PC-9 (cell line): ENCODE measurements at regions not wholly inside any gene's neighbourhood (a gene's known extent, or its start where the extent isn't known, plus 50 kb on each side); places are given as distances from the start of the nearest gene placed in this dataset.

Source experiments
- BruUV-seq: library from RNA; stranded (reverse); fragments of 400-500 nt; replicated peaks from 2 replicates; lab custom pipeline; 2021; lab: Mats Ljungman, UMichigan
- CTCF ChIA-PET: fragments of 300-600 bp; sonication (Branson Sonifier 250); formaldehyde crosslinking; loops from one replicate; lab custom pipeline; 2022; ENCODE audit warnings: antibody characterized with exemption; lab: Charles Lee
- POLR2A ChIA-PET: fragments of 300-600 bp; sonication (Branson Sonifier 250); formaldehyde crosslinking; loops from one replicate; lab custom pipeline; 2022; ENCODE audit warnings: antibody characterized with exemption; ENCODE audit not compliant: unreplicated experiment; lab: Charles Lee
- DNase-seq, 2 experiments: peaks; one replicate each; pipeline versions ENCODE4 v3.0.0 to v3.0.0-alpha.2; 2015 to 2022; ENCODE audit warnings: mixed read lengths in 1 of 2
- H2AFZ ChIP-seq: fragments of 200-600 bp; sonication (generic); 2 replicates; pipeline ENCODE4 v1.8.1; 2017; ENCODE audit warnings: antibody characterized with exemption
- H3F3A ChIP-seq: fragments of 200-600 bp; sonication (generic); 2 replicates; pipeline ENCODE4 v1.8.1; 2017; ENCODE audit warnings: antibody characterized with exemption, mild to moderate bottlenecking, low read depth; ENCODE audit not compliant: insufficient read depth
- H3K27ac ChIP-seq: fragments of 200-600 bp; sonication (generic); 2 replicates; pipeline ENCODE4 v1.6.1; 2016; ENCODE audit warnings: mixed run types
- H3K27me3 ChIP-seq: fragments of 200-600 bp; sonication (generic); 2 replicates; pipeline ENCODE4 v1.6.1; 2016; ENCODE audit warnings: low read depth, mixed run types; ENCODE audit not compliant: insufficient read depth
- H3K36me3 ChIP-seq: fragments of 200-600 bp; sonication (generic); 2 replicates; pipeline ENCODE4 v1.6.1; 2016; ENCODE audit warnings: low read depth, mixed run types
- H3K4me1 ChIP-seq: fragments of 200-600 bp; sonication (generic); replicated peaks from 2 replicates; pipeline ENCODE4 v1.6.1; 2016; ENCODE audit warnings: mixed run types; ENCODE audit not compliant: insufficient read depth
- H3K4me2 ChIP-seq: fragments of 200-600 bp; sonication (generic); 2 replicates; pipeline ENCODE4 v1.6.1; 2017; ENCODE audit warnings: mixed run types
- H3K4me3 ChIP-seq: fragments of 200-600 bp; sonication (generic); 2 replicates; pipeline ENCODE4 v1.6.1; 2016; ENCODE audit warnings: mixed run types
- H3K79me2 ChIP-seq: fragments of 200-600 bp; sonication (generic); 2 replicates; pipeline ENCODE4 v1.6.1; 2017; ENCODE audit warnings: low read depth, mixed run types
- H3K9me2 ChIP-seq: fragments of 200-600 bp; sonication (generic); 2 replicates; pipeline ENCODE4 v1.8.1; 2017; ENCODE audit warnings: mild to moderate bottlenecking; ENCODE audit not compliant: insufficient read depth
- H3K9me3 ChIP-seq: fragments of 200-600 bp; sonication (generic); 2 replicates; pipeline ENCODE4 v1.8.1; 2016; ENCODE audit warnings: low read depth; ENCODE audit not compliant: insufficient read depth
- H4K20me1 ChIP-seq: fragments of 200-600 bp; sonication (generic); 2 replicates; pipeline ENCODE4 v1.8.1; 2017; ENCODE audit not compliant: insufficient read depth
- CTCF ChIP-seq: fragments of 200-600 bp; sonication (generic); conservative IDR thresholded peaks from 2 replicates; pipeline ENCODE4 v1.6.1; 2017; ENCODE audit warnings: mixed run types, antibody characterized with exemption, mild to moderate bottlenecking, moderate library complexity
- EZH2 ChIP-seq: fragments of 200-600 bp; sonication (generic); IDR thresholded peaks from 2 replicates; pipeline ENCODE4 v1.8.0; 2017; ENCODE audit warnings: antibody characterized with exemption, low read depth
- intact Hi-C: fragments of 100-400 bp; cut with micrococcal nuclease; formaldehyde crosslinking; loops from one replicate; pipeline ENCODE4 v1.10.0; 2022; ENCODE audit not compliant: unreplicated experiment

- no peaks in the 10 kb centered on the region for H3K27me3 ChIP-seq
- no peaks in the 10 kb centered on the region for H3K79me2 ChIP-seq
- DNase-seq, result peak; percentile 51 to 86
- H3F3A ChIP-seq, result peaks cover 23% of the 10 kb centered on the region
- peaks cover 42% of the 10 kb centered on the region for H3K4me1 ChIP-seq
- H3K9me3 ChIP-seq, result no peaks in the 10 kb centered on the region
- no peaks in the 10 kb centered on the region for H3K36me3 ChIP-seq
- intact Hi-C loops, result loop anchor here (1.0 to 5.0 kb wide), 4 partner anchors 23 to 394 kb away; no protein-coding TSS in a partner anchor
- ChIA-PET CTCF (interaction anchor here (0.6 to 1.1 kb wide), 2 partner anchors 30 to 1279 kb away, joined by 3 to 9 read pairs; no protein-coding TSS in a partner anchor), POLR2A (no interaction called here)
- no peak overlapping the region for H2AFZ ChIP-seq
- no peak overlapping the region for H3K4me3 ChIP-seq
- TF ChIP-seq EZH2 (no peak), CTCF (no peak)
- no peaks in the 10 kb centered on the region for H4K20me1 ChIP-seq
- H3K27ac ChIP-seq, result peak overlapping the region; percentile 91
- H3K9me2 ChIP-seq, result no peaks in the 10 kb centered on the region
- no TSS peak for BruUV-seq
- H3K4me2 ChIP-seq, result peak overlapping the region; percentile 72
These were observed 276.6 kb downstream of the UACA start for GRCh38 chr15:70486451-70487386.

- Histone ChIP-seq H3K9me2 (no peaks in the 10 kb centered on the region), H3K4me2 (peak overlapping the region; percentile 72), H4K20me1 (no peaks in the 10 kb centered on the region), H3F3A (peaks cover 16% of the 10 kb centered on the region), H3K36me3 (no peaks in the 10 kb centered on the region), H3K9me3 (no peaks in the 10 kb centered on the region), H2AFZ (no peak overlapping the region), H3K4me1 (peaks cover 35% of the 10 kb centered on the region), H3K27me3 (no peaks in the 10 kb centered on the region), H3K27ac (peak overlapping the region; percentile 91), H3K4me3 (no peak overlapping the region), H3K79me2 (no peaks in the 10 kb centered on the region)
- TF ChIP-seq CTCF, result no peak
- no peak for TF ChIP-seq EZH2
- intact Hi-C loops, result loop anchor here (1.0 to 5.0 kb wide), 4 partner anchors 23 to 393 kb away; no protein-coding TSS in a partner anchor
- DNase-seq, result no peak
- BruUV-seq, result no TSS peak
- ChIA-PET POLR2A (no interaction called here), CTCF (interaction anchor here (1.1 kb wide), 1 partner anchor 31 kb away, joined by 3 read pairs; no protein-coding TSS in a partner anchor)
These were observed 277.3 kb downstream of the UACA start for GRCh38 chr15:70486012-70486411.

- Histone ChIP-seq H3K9me3 (no peaks in the 10 kb centered on the region), H3K27me3 (no peaks in the 10 kb centered on the region), H3K4me2 (no peak overlapping the region), H4K20me1 (no peaks in the 10 kb centered on the region), H3K27ac (no peak overlapping the region), H3K79me2 (no peaks in the 10 kb centered on the region), H2AFZ (no peak overlapping the region), H3K9me2 (no peaks in the 10 kb centered on the region), H3K4me3 (no peak overlapping the region), H3K4me1 (peaks cover 30% of the 10 kb centered on the region), H3K36me3 (no peaks in the 10 kb centered on the region), H3F3A (peaks cover 16% of the 10 kb centered on the region)
- CTCF ChIA-PET, result no interaction called here
- BruUV-seq, result no TSS peak
- intact Hi-C loops, result loop anchor here (5.0 kb wide), 2 partner anchors 163 to 243 kb away; no protein-coding TSS in a partner anchor
- no peak for DNase-seq
- TF ChIP-seq CTCF, result no peak
- no peak for TF ChIP-seq EZH2
- POLR2A ChIA-PET, result no interaction called here
These were observed 278.4 kb downstream of the UACA start for GRCh38 chr15:70484993-70485392.
